ENCODE measurements at regions not wholly inside any gene's neighbourhood (a gene's known extent, or its start where the extent isn't known, plus 50 kb on each side); places are given as distances from the start of the nearest gene placed in this dataset.

DNA sequence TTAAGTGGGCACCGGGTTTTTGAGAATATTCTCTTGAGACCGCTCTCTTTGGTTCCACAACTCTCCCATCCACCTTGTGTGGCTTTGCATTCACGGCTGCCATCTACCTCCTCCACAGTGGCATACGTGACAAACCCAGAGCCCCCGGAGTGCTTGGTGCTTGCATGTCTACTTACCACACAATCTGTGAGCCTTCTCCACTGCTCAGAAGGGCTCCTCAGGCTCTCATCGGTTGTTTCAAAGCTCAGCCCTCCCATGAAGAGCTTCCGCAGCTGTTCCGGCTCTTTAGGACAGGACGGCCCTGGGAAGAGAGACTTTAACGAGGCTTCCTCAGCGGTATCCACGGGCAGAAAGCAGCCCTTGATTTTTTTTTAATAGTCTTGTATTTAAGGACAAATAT, 167.6 kb upstream of the ANK2 start:
- H3K27me3 ChIP-seq (ENCODE audit: control insufficient read depth in 3 of 3, insufficient read depth in 3 of 3, low read length in 3 of 3): no peaks in the 10 kb centered on the region
- H3K4me3 ChIP-seq (ENCODE audit: low read length in 3 of 3): peak overlapping the region in 2 of 3 donors; percentile 21 to 49
- H3K9ac ChIP-seq (ENCODE audit: low read depth in 1 of 3, low read length in 3 of 3): peak overlapping the region in 1 of 3 donors; percentile 42
- H3K36me3 ChIP-seq (ENCODE audit: control insufficient read depth in 3 of 3, insufficient read depth in 3 of 3, low read length in 3 of 3): no peaks in the 10 kb centered on the region
- peaks cover 0 to 7% (median 4%) of the 10 kb centered on the region in 3 donors for H3K4me1 ChIP-seq (ENCODE audit: control insufficient read depth in 3 of 3, insufficient read depth in 3 of 3, low read length in 3 of 3)
- no peaks in the 10 kb centered on the region for H3K9me3 ChIP-seq (ENCODE audit: control insufficient read depth in 3 of 3, low read length in 3 of 3)
- H3K27ac ChIP-seq (ENCODE audit: low read depth, low read length): no peak overlapping the region

DNA sequence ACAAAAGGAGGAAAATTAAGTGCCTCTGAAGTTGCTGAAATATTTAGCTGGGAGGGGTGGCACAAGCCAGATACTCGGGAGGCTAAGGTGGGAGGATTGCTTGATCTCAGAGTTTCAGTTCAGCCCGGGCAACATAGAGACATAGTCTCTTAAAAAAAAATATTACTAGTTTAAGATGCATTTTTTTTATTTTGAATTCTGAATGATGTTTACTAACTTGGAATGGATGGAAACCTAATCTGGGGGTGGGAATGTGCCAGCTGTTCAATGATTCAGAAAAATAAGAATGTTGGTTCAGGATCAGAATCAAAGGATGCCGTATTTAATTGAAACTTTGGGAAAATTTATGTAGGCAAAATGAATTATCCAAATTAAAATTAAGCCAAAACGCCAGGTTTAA, 167.2 kb upstream of the ANK2 start:
- Histone ChIP-seq H3K27me3 (ENCODE audit: control insufficient read depth in 3 of 3, insufficient read depth in 3 of 3, low read length in 3 of 3) (no peaks in the 10 kb centered on the region), H3K4me1 (ENCODE audit: control insufficient read depth in 3 of 3, insufficient read depth in 3 of 3, low read length in 3 of 3) (peaks cover 0 to 7% (median 4%) of the 10 kb centered on the region in 3 donors), H3K36me3 (ENCODE audit: control insufficient read depth in 3 of 3, insufficient read depth in 3 of 3, low read length in 3 of 3) (no peaks in the 10 kb centered on the region), H3K4me3 (ENCODE audit: low read length in 3 of 3) (peak overlapping the region in 1 of 3 donors; percentile 49), H3K27ac (ENCODE audit: low read depth, low read length) (no peak overlapping the region), H3K9me3 (ENCODE audit: control insufficient read depth in 3 of 3, low read length in 3 of 3) (no peaks in the 10 kb centered on the region), H3K9ac (ENCODE audit: low read depth in 1 of 3, low read length in 3 of 3) (peak overlapping the region in 1 of 3 donors; percentile 42)

DNA sequence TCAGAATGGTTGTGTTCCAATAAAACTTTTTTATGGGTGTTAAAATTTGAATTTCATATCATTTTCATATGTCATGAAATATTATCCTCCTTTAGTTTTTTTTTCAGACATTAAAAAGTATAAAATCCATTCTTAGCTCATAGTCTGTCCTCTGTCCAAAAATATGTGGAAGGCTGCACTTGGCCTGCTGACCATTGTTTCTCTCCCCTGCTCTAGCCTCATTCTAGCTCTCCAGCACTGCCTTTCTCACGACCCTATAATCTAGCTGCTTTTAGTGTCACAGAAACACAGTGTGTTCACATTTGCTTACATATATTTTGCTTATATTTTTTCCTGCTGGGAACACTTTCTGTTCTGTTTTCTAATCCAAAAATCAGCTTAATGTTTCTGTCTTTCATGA, 165.0 kb upstream of the ANK2 start:
- no peaks in the 10 kb centered on the region for H3K36me3 ChIP-seq (ENCODE audit: control insufficient read depth in 3 of 3, insufficient read depth in 3 of 3, low read length in 3 of 3)
- H3K27ac ChIP-seq (ENCODE audit: low read depth, low read length): no peak overlapping the region
- no peak overlapping the region for H3K9ac ChIP-seq (ENCODE audit: low read depth in 1 of 3, low read length in 3 of 3)
- peaks cover 0 to 7% (median 4%) of the 10 kb centered on the region in 3 donors for H3K4me1 ChIP-seq (ENCODE audit: control insufficient read depth in 3 of 3, insufficient read depth in 3 of 3, low read length in 3 of 3)
- H3K4me3 ChIP-seq (ENCODE audit: low read length in 3 of 3): no peak overlapping the region
- no peaks in the 10 kb centered on the region for H3K27me3 ChIP-seq (ENCODE audit: control insufficient read depth in 3 of 3, insufficient read depth in 3 of 3, low read length in 3 of 3)
- no peaks in the 10 kb centered on the region for H3K9me3 ChIP-seq (ENCODE audit: control insufficient read depth in 3 of 3, low read length in 3 of 3)

DNA sequence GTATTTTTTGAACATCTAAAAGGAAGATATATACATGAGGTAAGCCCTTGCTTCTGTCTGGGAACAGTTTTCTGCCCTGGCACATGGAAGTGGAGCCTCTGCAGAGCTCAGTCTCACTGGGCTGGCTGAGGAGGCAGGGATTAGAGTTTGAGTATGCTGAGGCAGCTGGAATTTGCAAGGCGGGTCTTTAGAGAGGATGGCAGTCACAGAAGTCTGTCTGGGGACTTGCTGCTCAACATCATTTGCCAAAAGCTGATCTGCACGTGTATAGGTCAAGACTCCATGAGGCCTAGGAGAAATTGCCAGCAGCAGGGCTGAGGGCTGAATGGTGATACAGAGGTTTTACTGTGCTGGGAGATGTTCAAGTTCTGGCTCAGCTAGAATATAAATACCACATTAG, 163.6 kb upstream of the ANK2 start:
- H3K27me3 ChIP-seq (ENCODE audit: control insufficient read depth in 3 of 3, insufficient read depth in 3 of 3, low read length in 3 of 3): no peaks in the 10 kb centered on the region
- no peak overlapping the region for H3K4me3 ChIP-seq (ENCODE audit: low read length in 3 of 3)
- no peaks in the 10 kb centered on the region for H3K9me3 ChIP-seq (ENCODE audit: control insufficient read depth in 3 of 3, low read length in 3 of 3)
- H3K9ac ChIP-seq (ENCODE audit: low read depth in 1 of 3, low read length in 3 of 3): no peak overlapping the region
- peaks cover 0 to 7% (median 4%) of the 10 kb centered on the region in 3 donors for H3K4me1 ChIP-seq (ENCODE audit: control insufficient read depth in 3 of 3, insufficient read depth in 3 of 3, low read length in 3 of 3)
- no peak overlapping the region for H3K27ac ChIP-seq (ENCODE audit: low read depth, low read length)
- H3K36me3 ChIP-seq (ENCODE audit: control insufficient read depth in 3 of 3, insufficient read depth in 3 of 3, low read length in 3 of 3): no peaks in the 10 kb centered on the region

DNA sequence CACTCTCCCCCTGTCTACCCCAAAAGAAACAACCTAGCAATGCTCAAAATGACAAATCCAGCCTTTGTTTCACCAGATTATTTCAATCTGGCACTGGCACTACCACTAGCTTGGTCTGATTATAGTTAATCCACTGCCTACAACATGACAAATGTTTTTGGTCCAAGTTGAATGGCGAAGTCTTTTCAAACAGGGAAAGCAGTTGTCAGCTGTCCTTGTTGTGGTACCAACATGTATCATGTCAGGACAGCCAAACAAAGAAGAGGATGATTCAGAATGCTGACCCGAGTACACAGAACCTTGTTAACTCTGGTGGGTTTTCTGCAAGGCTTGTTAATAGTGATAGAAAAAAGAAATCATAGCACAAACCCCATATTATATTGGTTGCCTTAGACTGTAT, 160.8 kb upstream of the ANK2 start:
- Histone ChIP-seq H3K9me3 (ENCODE audit: control insufficient read depth in 3 of 3, low read length in 3 of 3) (no peaks in the 10 kb centered on the region), H3K4me1 (ENCODE audit: control insufficient read depth in 3 of 3, insufficient read depth in 3 of 3, low read length in 3 of 3) (peaks cover 0 to 4% (median 3%) of the 10 kb centered on the region in 3 donors), H3K27me3 (ENCODE audit: control insufficient read depth in 3 of 3, insufficient read depth in 3 of 3, low read length in 3 of 3) (no peaks in the 10 kb centered on the region), H3K36me3 (ENCODE audit: control insufficient read depth in 3 of 3, insufficient read depth in 3 of 3, low read length in 3 of 3) (no peaks in the 10 kb centered on the region), H3K9ac (ENCODE audit: low read depth in 1 of 3, low read length in 3 of 3) (no peak overlapping the region), H3K4me3 (ENCODE audit: low read length in 3 of 3) (no peak overlapping the region), H3K27ac (ENCODE audit: low read depth, low read length) (no peak overlapping the region)

DNA sequence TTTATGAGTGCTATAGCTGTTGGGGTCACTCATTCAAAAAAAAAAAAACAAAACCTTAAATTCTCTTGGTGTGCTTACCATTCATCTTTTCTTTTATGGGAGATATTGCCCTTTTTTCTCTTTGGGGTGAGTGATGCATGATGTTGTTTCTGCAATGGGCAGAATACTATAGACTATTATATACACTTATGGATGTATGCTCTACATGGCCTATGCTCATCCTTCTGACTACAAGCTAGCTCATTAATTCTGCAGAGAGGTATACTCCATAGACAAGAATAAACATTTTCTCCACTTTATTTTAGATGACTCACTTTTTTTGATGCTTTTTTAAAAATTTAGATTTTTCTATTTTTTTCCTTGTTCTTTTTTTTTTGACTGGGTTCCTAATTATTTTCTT, 160.3 kb upstream of the ANK2 start:
- H3K36me3 ChIP-seq (ENCODE audit: control insufficient read depth in 3 of 3, insufficient read depth in 3 of 3, low read length in 3 of 3): no peaks in the 10 kb centered on the region
- no peak overlapping the region for H3K27ac ChIP-seq (ENCODE audit: low read depth, low read length)
- peaks cover 0 to 4% (median 3%) of the 10 kb centered on the region in 3 donors for H3K4me1 ChIP-seq (ENCODE audit: control insufficient read depth in 3 of 3, insufficient read depth in 3 of 3, low read length in 3 of 3)
- peak overlapping the region in 1 of 3 donors; percentile 57 for H3K4me3 ChIP-seq (ENCODE audit: low read length in 3 of 3)
- H3K27me3 ChIP-seq (ENCODE audit: control insufficient read depth in 3 of 3, insufficient read depth in 3 of 3, low read length in 3 of 3): no peaks in the 10 kb centered on the region
- no peaks in the 10 kb centered on the region for H3K9me3 ChIP-seq (ENCODE audit: control insufficient read depth in 3 of 3, low read length in 3 of 3)
- no peak overlapping the region for H3K9ac ChIP-seq (ENCODE audit: low read depth in 1 of 3, low read length in 3 of 3)

DNA sequence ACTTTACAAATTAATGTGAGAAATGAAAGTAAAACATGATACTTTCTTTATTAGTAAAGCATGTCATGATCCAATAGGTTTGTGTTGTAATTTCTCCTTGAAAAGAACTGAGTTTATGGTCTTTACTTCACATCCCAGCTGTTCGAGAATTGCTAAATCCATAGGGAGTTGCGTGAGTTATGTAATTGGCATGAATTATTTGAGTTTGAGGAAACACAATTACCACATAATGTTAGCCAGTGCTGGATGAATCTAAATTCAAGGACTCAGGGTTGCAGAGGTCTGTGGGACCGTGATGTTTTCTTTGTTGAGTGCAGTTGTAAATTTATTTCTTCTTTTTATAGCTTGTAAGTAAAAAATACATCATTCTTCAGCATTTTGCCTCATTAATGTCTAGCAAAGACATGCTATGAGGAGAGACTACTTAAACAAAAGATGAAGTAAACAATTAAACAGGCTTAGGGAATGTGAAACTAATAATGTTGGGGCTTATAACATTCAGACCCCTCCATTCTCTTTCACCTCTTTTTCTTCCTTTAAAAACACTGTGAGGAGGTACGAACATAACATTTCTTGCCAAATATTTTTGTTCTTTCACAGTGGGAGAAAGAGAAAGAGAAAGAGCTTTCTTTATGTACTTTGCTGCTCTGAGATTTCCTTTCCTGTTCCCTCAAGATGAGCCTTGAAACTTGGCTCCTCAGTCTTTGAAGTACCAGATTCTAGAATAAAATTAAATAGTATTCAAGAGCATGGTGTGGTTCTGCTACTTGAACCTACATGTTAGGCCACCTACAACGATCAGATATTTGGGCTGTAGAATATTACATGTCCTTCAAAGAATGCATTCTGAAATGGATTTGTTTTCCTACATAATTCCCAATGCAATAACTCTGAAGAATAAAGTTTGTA, 159.6 kb upstream of the ANK2 start:
- Histone ChIP-seq H3K9ac (ENCODE audit: low read depth in 1 of 3, low read length in 3 of 3) (peak overlapping the region in 1 of 3 donors; percentile 1), H3K36me3 (ENCODE audit: control insufficient read depth in 3 of 3, insufficient read depth in 3 of 3, low read length in 3 of 3) (no peaks in the 10 kb centered on the region), H3K4me1 (ENCODE audit: control insufficient read depth in 3 of 3, insufficient read depth in 3 of 3, low read length in 3 of 3) (peaks cover 0 to 3% (median 0%) of the 10 kb centered on the region in 3 donors), H3K27me3 (ENCODE audit: control insufficient read depth in 3 of 3, insufficient read depth in 3 of 3, low read length in 3 of 3) (no peaks in the 10 kb centered on the region), H3K4me3 (ENCODE audit: low read length in 3 of 3) (peak overlapping the region in 1 of 3 donors; percentile 57), H3K9me3 (ENCODE audit: control insufficient read depth in 3 of 3, low read length in 3 of 3) (no peaks in the 10 kb centered on the region), H3K27ac (ENCODE audit: low read depth, low read length) (peak overlapping the region; percentile 59)

DNA sequence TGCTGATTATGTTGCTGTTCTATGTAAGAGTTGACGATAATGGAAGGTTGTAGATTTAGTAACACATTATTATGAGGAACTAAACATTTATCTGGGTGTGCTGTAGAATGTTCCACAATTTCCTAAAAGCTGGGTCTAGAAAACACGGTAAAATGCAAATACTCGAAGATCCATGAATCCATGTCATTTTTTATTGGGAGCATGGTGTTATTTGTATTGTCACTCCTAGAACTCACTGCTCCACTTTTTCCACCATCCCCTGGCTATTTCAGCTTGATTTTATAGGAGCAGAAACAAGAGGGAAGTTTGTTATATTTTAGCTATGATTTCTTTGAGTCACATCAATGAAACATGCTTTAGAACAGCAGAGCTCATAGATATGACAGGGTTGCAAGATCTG, 155.0 kb upstream of the ANK2 start:
- no peaks in the 10 kb centered on the region for H3K27me3 ChIP-seq (ENCODE audit: control insufficient read depth in 3 of 3, insufficient read depth in 3 of 3, low read length in 3 of 3)
- H3K27ac ChIP-seq (ENCODE audit: low read depth, low read length): no peak overlapping the region
- peaks cover 0 to 4% (median 0%) of the 10 kb centered on the region in 3 donors for H3K4me1 ChIP-seq (ENCODE audit: control insufficient read depth in 3 of 3, insufficient read depth in 3 of 3, low read length in 3 of 3)
- H3K36me3 ChIP-seq (ENCODE audit: control insufficient read depth in 3 of 3, insufficient read depth in 3 of 3, low read length in 3 of 3): no peaks in the 10 kb centered on the region
- H3K9ac ChIP-seq (ENCODE audit: low read depth in 1 of 3, low read length in 3 of 3): no peak overlapping the region
- H3K4me3 ChIP-seq (ENCODE audit: low read length in 3 of 3): no peak overlapping the region
- H3K9me3 ChIP-seq (ENCODE audit: control insufficient read depth in 3 of 3, low read length in 3 of 3): no peaks in the 10 kb centered on the region

DNA sequence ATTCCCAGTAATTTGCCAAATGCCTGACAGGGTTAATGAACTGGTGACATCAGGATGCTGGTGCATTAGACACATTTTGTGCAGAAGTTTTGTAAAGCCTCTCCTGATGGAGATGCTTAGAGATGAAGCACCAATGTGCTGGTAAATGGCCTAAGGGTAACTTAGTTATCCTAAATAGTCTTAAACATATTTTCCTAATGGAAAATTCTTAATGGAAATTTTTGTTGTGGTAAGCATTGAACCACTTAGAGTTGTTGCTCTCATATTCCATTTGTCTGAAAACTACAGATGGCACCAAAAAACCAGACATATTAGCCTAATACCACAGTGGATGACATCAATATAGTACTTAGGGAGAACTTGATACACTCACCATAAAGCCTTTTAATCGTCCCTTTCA, 154.5 kb upstream of the ANK2 start:
- Histone ChIP-seq H3K4me3 (ENCODE audit: low read length in 3 of 3) (no peak overlapping the region), H3K27me3 (ENCODE audit: control insufficient read depth in 3 of 3, insufficient read depth in 3 of 3, low read length in 3 of 3) (no peaks in the 10 kb centered on the region), H3K36me3 (ENCODE audit: control insufficient read depth in 3 of 3, insufficient read depth in 3 of 3, low read length in 3 of 3) (no peaks in the 10 kb centered on the region), H3K27ac (ENCODE audit: low read depth, low read length) (no peak overlapping the region), H3K4me1 (ENCODE audit: control insufficient read depth in 3 of 3, insufficient read depth in 3 of 3, low read length in 3 of 3) (peaks cover 0 to 4% (median 0%) of the 10 kb centered on the region in 3 donors), H3K9me3 (ENCODE audit: control insufficient read depth in 3 of 3, low read length in 3 of 3) (no peaks in the 10 kb centered on the region), H3K9ac (ENCODE audit: low read depth in 1 of 3, low read length in 3 of 3) (no peak overlapping the region)

DNA sequence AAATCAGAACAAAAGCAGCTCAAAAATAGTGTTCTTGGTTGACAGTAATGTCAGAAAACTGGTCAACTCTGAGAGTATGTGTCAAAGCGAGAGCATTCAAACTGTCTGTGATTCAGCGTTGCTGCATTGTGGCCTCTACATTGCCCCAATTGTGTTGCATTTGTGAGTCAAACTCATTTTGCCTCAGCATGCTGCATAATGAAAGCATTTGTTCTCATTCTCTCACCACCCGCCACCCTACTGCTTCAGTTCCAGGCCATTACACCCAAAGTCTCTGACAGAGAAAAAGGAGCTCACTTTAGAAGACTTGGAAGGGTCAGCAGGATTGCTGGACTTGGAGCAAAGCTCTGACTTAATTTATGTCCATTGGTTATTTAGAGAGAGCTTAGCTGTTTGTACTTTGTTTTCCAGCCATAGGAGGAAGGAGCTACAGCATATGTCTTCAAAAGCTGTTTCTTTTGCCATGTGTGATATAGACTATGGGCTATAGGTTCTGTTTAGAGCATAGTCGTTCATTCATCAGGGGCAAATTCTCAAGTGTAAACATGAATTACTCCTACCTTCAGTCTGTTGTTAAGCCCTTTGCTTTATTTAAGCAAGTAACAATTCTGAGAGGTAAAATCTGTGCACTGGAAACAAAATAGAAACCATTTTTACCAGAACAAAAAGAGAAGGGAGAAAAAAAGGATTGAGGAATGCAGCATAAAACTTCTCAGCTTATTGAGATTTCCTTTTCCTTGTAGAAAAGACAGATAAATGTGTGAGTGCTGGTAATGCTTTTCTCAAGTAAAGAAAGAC, 153.4 kb upstream of the ANK2 start:
- H3K9ac ChIP-seq (ENCODE audit: low read depth in 1 of 3, low read length in 3 of 3): no peak overlapping the region
- H3K27ac ChIP-seq (ENCODE audit: low read depth, low read length): no peak overlapping the region
- no peak overlapping the region for H3K4me3 ChIP-seq (ENCODE audit: low read length in 3 of 3)
- no peaks in the 10 kb centered on the region for H3K36me3 ChIP-seq (ENCODE audit: control insufficient read depth in 3 of 3, insufficient read depth in 3 of 3, low read length in 3 of 3)
- no peaks in the 10 kb centered on the region for H3K9me3 ChIP-seq (ENCODE audit: control insufficient read depth in 3 of 3, low read length in 3 of 3)
- H3K4me1 ChIP-seq (ENCODE audit: control insufficient read depth in 3 of 3, insufficient read depth in 3 of 3, low read length in 3 of 3): peaks cover 0 to 4% (median 0%) of the 10 kb centered on the region in 3 donors
- H3K27me3 ChIP-seq (ENCODE audit: control insufficient read depth in 3 of 3, insufficient read depth in 3 of 3, low read length in 3 of 3): no peaks in the 10 kb centered on the region

Measured in skeletal muscle tissue (tissue), 3 donors.